GM18870 (cell line): ENCODE measurements at regions not wholly inside any gene's neighbourhood (a gene's known extent, or its start where the extent isn't known, plus 50 kb on each side); places are given as distances from the start of the nearest gene placed in this dataset.

Source experiments
- ATAC-seq: cut with Tn5 transposase; IDR thresholded peaks from one replicate; pipeline ENCODE4 v1.9.1; 2021; ENCODE audit warnings: moderate library complexity; ENCODE audit not compliant: unreplicated experiment

- ATAC-seq: no peak
Measured at GRCh38 chr15:46386356-46386755, 751.5 kb downstream of the SQOR start.

DNA sequence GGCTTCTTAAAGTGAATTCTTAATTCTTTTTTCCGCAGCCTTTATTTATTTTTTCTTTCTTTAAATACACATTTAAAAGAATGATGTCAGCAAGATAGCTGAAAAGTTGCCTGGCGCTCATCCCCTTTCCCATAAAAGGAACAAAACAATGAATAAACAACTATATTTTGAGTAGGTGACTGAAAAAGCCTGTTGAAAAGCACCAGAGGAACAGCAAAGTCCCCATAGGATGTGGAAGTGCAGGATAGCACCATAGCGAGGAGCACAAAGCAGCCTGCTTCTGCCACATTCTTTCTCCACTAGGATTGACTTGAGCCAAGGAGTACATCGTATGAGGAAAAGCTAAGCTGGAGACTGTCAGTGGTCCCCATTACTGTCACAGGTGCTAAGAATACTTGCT, 754.9 kb downstream of the SQOR start:
- ATAC-seq: no peak

GRCh38 chr15:46394463-46394862, 759.6 kb downstream of the SQOR start:
- no peak for ATAC-seq

DNA sequence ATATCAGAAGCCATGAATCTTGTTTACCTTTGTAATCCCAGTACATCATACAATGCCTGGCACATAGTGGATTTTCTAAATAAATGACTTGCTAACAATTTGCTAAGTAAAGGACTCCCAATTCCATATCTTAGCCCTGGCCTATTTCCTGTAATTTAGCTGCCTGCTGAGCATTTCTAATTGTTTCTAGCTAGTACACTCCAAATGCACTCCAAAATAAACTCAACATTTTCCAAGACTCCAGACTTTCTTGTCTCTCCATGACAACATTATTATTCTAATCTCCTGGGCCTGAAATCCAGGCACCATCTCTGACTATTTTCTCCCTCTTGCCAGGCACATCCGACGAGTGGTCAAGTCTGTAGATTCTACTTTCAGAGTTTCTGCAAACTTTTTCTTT, 773.5 kb downstream of the SQOR start:
- ATAC-seq: no peak

DNA sequence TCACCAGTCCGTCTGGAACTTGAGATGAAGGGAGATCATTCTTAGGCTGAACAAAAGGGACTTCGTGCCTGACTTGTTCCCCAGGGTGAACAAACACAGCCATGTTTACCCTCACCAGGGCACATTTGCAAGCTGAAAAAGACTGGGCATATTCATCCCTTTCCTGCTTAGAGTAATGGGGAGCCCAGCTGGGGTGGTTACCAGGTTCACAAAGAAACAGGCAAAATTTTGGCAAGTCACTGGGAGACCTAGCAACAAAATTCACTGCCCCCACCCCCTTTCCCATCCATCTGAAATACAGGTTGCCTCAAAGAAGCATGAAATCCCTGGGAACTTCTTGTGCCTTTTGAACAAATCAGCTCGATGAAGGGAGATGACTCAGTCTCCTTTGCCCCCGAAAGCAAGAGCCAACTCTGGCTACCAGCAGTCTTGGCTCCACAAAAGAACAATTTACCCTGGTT, 775.0 kb downstream of the SQOR start:
- no peak for ATAC-seq

GRCh38 chr15:46410705-46411104, 775.9 kb downstream of the SQOR start:
- no peak for ATAC-seq

GRCh38 chr15:46411900-46412299, 777.1 kb downstream of the SQOR start:
- no peak for ATAC-seq

GRCh38 chr15:46413799-46414198, 779.0 kb downstream of the SQOR start:
- ATAC-seq: no peak

DNA sequence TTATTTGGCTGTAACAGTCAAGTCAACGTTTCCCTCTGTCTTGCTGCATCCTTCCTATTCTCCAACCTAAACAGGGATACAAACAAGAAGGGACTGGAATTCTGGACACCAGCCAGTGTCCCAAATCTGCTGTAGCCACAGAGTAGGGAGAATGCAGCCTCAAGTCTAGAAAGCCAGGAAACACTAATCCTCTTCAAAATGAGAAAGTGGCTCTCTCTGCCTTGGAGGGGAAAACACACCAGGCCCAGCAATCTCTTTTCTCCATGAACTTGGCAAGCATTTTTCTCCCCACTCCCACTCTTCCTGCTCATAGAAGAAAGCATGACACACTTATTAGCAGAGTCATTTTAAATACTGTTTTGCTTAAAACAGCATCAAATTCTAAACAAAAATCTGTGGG, 781.7 kb downstream of the SQOR start:
- no peak for ATAC-seq

- no peak for ATAC-seq
Measured at GRCh38 chr15:46420990-46421389, 786.2 kb downstream of the SQOR start.

DNA sequence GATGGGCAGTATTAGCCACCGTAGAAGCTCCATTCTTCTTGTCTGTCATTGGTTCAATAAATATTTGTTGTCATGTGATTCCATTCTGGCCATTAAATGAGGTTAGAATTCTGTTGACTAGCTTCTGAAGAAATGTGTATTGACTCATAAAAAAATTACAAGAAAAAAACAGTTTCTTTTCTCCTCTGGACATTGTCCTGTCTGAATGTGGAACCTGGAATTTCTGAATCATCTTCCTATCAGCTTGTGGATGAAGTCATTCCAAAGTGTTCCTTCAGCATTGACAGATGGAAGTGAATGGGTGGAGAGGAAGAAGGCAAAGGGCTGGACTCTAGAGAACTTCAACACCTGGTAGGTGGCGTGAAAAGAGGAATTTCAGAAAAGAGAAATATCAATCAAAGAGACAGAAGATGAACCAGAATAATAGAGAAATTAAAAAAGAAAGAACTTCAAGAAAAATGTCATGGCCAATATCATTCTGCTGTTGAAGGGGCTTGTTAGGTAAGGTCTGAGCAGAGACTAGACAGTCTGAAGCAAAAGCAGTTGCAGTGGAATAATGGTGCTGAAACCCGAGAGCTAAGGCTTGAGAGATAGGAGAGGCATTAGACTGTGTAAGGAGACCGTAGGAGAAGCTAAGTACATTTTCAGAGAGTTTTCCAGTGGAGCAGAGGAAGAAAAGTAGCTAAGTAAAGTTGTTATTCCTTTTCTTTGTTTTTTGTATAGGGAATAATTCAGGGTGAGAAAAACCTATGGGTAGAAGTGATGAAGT, 806.6 kb downstream of the SQOR start:
- no peak for ATAC-seq

GRCh38 chr15:46442184-46442583, 807.4 kb downstream of the SQOR start:
- ATAC-seq: no peak

GRCh38 chr15:46442901-46443590, 808.2 kb downstream of the SQOR start:
- no peak for ATAC-seq

- ATAC-seq: no peak
Measured at GRCh38 chr15:46450112-46450809, 815.4 kb downstream of the SQOR start.

DNA sequence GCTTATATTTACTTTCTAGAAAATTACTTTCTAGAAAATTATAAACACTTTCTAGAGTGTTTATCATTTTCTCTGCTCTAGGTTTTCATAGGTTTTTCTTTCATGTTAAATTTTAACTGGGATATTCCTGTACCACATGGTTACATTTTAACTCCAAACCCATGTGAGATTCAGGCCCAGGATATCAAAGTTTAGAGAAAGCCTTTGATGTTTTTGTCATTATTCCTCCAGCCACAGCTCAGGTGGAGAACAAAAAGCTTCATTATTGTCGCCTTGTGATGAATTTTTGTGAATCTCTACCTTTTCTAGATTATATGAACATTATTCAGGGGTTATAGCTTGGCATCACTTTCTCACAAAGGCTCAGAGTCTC, 816.0 kb downstream of the SQOR start:
- no peak for ATAC-seq

DNA sequence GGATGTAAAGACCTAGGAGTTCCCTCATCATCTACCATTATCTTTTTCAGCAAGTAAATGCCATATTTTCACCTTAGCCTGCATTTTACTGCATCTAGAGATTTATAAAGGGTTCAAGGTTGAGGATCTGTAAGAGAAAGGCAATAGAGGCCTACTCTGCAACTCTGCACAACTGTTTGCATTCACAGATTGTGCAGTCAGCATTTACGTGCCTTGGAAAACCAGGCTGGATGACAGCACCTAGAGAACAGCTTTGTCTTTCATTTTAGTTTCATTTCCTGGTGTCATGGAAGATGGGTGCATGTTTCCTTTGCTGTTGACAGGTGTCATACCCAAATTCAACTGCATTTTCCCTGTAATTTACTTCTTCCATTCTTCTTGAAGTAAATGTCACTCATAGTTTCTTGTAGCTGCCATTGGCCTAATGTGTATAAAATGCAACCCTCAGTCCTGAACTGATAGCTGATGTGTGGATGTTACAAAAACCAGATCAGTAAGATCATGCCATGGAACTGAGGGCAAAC, 817.5 kb downstream of the SQOR start:
- ATAC-seq: no peak

DNA sequence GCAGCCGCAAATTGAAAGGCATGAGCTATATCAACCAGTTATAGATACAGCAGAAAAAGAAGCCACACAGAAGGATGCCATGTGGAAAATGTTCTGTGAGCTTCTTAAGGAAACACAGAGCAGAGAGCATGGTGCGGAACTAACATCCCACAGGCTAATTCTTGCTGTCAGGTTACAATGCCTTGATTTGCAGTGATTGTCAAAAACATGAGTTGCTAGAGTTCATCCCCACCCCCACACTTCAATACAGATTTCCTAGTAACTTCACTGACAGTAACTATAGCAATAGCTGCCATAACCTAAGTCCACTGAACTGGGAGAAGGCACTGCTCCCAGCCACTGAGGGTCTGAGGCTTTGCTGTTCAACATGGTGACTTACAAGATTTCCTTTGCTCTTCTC, 821.6 kb downstream of the SQOR start:
- ATAC-seq: no peak

- no peak for ATAC-seq
Measured at GRCh38 chr15:46460431-46461094, 825.7 kb downstream of the SQOR start.

DNA sequence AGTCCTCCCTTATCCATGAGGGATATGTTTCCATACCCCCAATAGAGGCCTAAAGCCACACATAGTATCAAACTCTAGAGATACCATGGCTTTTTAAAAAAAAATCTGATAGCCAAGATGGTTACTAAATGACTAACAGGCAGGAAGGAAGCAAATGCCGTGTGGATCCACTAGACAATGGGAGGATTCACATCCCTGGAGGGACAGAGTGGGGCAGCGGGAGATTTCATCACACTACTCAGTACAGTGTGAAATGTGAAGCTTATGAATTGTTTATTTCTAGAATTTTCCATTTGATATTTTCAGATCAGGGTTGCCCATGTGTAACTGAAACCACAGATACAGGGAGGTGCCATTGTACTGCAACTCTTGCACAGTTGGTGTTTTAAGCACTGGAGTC, 826.6 kb downstream of the SQOR start:
- ATAC-seq: no peak

DNA sequence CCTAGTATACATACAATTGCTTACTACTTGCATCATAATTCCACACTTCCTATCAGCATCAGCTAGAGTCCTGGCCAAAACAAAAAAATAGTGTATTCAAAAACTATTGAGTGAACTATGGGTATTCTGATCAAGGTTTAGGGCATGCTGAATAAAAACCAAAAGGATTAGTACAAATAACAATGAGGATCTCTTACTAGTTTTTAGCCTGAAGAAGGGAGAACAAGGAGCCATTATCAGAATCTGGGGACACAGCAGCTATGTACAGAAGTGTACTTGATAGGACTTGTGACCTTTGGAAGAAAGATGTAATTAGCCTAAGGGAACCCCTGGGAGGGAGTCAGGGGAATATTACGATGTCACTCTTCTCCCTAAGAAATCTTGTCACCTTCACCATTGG, 832.2 kb downstream of the SQOR start:
- ATAC-seq: no peak

DNA sequence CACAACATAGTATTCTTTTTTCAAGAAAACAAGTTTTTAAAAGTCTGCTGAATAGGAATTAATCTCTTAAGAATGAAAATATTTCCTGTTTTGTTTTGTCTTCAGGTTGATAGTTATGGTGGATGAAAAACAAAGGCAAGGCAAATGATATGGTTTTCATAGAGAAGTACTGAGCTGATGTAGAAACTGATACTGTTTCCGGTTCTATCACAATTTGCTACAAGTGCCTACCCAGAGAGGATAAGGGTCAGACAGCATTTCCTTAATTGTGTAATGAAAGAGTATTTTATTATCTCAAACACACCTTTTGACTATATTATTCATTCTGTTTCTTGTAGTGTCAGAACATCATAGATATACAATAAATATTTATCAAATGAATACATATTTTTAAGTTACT, 836.3 kb downstream of the SQOR start:
- ATAC-seq: no peak
